Stimulated activated CD8-positive, alpha-beta memory T cell treated with anti-CD3 and anti-CD28 coated beads, Interleukin-7, amount 100 ng/mL, for 4 hours (primary cell): ENCODE measurements at regions not wholly inside any gene's neighbourhood (a gene's known extent, or its start where the extent isn't known, plus 50 kb on each side); places are given as distances from the start of the nearest gene placed in this dataset.

Source experiments
- DNase-seq, 2 donors: peaks; one replicate each; pipeline ENCODE4 v3.0.0-alpha.2; 2020; ENCODE audit warnings: low read depth in 2 of 2

DNA sequence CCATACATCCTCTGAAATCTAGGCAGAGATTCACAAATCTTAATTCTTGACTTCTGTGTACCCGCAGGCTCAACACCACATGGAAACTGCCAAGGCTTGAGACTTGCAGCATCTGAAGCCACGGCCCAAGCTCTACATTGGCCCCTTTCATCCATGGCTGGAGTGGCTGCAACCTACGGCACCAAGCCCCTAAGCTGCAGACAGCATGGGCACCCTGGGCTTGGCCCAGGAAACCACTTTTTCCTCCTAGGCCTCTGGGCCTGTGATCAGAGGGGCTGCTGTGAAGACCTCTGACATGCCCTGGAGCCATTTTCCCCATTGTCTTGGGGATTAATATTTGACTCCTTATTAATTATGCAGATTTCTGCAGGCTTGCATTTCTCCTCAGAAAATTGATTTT, 457.9 kb downstream of the GRIA2 start:
- DNase-seq = no peak

DNA sequence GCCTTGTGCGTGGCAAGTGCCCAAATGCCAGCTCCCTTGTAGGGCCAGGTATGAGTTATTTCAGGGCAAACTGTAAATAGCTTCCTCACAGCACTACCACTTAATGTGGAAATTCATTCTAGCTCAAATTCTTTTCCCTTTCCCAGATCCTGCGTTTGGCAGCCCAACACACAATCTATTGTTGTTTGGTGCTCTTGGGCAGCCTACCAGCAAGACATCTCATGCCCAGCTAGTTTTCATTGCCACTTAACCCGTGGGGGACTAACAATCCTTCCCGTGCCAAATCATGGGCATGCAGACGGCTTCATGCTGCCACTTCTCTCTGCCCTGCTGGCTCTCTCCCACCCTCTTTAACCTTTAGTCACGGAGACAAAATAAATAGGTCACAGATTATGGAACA, 454.2 kb downstream of the GRIA2 start:
- no peak for DNase-seq

DNA sequence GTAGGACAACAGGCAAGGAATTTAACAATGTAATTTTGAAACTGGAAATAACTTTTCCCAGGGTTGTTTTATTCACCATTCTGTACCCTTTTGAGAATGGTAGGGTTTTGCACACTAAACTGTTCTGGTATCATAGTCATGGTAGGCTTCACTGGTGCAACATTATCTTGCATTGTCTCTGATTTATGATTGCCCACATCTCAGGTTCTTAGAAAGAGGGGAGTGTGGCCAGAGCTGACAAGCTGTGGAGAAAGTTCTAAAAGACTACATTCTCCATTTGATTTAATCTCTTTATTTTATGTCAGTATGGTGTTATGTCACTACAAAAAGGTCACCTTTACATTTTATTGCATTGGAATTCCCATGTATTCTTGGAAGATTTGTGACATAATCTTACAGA, 447.3 kb downstream of the GRIA2 start:
- no peak for DNase-seq

DNA sequence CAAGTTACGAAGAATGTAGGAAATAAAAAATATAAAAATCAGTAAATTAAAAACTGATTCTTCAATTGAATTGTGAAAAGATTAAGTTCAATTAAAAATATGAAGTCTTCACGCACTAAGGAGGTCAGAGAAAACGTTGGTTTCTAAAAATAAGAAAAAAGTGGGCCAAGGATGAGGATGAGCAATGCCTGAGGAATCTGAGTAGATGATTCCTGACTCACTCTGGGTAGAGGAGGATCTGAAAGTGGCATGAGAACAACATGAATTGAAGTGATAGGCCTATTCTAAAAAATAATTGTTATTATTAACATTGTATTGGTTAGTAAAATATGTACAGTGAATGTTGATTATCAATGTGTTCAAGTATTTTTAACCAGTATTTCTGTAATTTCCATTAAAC, 444.2 kb downstream of the GRIA2 start:
- no peak for DNase-seq

DNA sequence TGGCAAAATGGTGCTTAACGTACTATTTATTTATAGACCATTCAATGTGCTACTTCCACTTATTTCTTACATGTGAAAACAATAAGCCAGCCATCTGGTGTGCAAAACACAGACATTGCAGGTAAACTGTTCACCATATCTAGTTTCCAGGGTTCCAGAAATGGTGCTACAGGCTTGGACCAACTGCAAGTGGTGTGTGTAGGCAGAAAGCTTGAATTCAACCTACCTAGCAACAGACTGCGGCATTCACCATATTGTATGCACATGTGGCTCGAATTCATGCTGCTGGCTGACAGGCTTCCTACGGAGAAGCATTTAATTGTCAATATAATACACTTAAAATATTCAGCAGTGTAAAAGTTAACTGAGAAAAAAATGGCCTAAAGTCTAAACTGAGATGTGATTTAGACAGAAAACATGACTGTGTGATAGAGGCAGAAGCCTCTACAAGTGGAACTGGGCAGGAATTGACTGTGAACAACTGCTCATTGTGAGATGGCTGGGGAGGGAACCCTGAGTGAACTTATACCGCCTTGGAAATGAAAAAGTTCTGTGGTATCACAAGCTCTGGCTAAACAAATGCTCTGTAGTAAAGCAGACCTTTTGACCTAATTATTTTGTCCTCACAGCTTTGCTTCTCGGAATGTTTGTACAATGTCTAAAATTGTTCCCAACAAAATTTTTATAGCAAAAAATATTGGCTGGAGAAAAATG, 434.7 kb downstream of the GRIA2 start:
- DNase-seq = no peak

DNA sequence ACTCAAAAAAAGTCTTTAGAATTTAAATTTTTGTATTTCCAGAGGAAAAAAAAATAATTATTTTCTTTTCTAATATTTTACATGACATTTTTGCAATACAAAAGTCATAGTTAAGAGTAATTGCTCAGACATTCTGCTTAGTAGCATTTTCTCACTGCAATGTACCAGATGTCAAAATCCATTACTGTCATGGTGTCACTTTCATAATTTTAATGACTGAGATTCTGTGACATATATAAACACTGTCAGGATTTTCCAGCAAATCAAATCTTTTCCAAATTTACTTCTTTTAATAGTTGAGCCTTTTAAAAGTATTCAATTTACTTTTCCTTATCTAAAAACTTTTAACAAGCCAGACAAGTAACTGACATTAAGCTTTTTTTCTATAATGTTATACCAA, 422.7 kb downstream of the GRIA2 start:
- no peak for DNase-seq

DNA sequence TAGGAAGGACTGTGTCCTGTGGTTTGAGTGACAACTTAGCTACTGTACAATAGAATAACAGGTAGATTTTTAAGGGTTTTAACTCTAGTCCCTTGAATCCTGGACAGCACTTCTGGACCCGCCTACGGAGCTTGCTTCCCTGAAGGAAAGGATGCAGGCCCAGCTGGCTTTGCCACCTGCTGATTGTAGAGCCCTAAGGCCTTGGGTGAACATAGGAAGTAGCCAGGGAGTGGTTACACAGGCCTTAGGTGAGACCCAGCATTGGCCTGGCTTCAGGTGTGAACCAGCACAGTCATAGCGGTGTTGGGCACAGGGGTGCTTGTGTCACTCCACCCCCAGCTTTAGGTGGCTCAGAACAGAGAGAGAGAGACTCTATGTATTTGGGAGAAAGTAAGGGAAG, 413.5 kb downstream of the GRIA2 start:
- DNase-seq = no peak

DNA sequence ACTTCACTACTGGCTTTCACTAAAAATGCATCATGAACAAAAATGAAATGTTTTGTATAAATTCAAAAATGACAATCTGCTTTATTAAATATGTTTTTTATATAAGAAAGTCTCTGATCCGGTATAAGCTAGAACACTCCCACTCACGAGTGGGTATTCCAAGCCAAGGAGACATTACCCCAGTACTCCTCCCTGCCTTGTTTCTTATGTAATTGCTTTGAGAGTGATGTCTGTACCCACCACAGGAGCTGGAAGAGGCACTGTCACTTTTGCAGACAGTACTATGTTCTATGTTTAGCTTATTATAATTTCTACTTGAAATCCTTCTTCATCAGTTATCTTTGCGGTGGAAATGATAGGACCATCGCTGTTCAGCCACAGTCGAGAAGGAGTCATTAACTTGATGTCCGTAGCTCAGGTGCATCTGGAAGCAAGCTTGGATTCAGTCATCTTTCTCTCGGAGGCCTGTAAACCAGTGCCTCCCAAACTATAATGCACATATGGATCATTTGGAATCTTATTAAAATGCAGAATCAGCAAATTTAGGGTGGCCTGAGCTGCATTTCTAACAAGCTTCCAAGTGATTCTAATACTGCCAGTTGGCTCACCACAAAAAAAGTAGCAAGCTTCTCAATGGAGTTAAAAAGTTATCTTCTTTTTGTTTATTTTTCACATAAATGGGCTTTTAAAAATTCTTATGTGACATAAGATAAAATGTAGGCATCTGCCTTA, 396.4 kb downstream of the GRIA2 start:
- no peak for DNase-seq

DNA sequence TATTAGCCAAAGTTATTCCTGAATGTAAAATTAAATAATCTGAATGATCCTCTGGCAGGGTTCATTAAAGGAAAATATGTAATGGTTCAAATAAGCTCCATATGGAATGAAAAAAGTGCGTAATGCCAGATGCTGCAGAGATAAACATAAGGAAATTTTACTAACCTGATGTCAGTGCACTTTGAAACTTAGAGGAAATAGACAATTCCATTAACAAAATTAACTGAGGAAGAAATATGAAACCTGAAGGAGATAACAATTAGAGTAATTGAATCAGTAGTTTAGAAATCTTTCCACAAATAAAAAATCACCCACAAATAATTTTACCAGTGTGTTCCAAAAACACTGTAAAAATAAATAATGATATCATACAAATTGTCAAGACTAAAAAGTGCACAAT, 387.5 kb downstream of the GRIA2 start:
- DNase-seq = no peak

DNA sequence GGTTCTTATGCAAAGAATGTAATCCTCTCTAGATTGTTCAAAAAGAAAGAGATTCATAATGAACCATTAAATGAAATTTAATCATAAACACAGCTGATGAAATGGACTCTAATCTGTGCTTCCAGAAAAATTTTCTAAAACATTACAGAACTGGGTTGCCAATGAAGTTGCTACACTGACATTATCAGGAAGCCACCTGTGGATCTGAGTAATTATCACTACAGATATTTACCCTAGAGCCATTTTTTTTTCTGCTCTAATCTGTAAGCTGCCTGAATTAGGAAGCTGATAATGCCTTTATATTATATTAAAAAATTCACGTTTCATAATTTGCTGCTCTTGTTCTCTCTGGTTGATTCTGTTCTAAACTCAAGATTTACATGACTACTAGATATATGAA, 380.1 kb downstream of the GRIA2 start:
- no peak for DNase-seq

DNA sequence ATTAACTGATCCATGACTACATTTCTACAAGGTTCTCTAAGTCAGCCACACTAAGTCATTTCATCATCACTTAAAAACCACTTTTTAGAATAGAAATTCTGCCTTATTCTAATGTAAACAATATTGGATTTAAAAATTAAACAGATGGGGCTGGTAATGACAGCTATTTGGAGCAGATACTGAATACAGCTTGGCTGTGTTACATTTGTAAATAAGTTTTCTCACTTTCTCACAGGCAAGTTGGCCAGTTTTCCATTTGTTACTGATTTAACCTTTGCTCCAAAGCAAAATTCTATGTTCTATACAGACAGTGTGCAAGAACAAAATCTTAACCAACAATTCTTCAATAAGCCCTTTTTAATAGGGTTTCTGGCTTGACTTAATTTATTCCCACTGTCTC, 370.7 kb downstream of the GRIA2 start:
- no peak for DNase-seq

DNA sequence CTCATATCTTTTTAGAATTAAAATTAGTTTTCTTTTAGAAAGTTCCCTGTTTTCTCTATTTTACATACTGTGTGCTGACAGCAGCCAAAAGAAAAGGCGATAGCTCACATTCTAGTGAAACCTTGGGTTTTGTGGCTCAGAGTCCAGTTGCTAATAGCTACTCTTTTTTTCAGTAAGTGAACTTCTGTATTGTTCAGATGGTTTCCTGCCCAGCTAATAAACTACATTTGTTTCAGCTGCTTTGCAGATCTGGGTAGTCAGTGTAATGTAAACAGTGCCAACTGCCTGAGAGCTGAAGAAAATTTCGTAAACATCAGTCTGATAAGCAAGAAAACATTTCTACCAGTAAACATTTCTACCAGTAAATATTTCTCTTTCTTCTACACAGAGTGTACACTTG, 370.2 kb downstream of the GRIA2 start:
- DNase-seq = no peak

DNA sequence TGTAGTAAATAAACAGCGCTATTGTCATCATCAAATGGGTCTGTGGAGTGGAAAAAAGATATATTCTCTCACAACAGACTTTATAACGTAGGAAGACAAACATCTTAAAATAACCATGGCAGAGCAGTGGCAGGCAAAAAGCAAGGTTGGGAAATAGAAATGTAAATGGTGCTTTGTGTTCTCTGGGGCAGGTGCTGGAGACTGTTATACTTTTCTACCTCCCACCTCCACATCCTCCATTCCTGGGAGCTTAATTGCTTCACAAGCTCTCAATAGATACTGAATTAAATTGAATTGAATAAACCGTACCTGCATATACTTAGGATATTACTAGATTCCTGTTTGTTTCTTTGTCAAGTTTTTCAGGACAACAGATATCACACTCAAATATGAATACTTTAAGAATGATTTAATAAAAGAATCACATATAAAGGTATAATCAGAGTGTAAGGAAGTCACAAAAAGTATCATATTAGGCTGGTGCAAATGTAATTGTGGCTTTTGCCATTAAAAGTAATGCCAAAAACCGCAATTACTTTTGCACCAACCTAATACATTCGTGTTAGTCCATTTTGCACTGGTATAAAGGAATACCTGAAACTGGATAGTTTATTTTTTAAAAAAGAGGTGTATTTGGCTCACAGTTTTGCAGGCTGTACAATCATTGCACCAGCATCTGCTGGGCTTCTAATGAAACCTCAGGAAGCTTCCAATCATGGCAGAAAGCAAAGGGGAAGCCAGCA, 367.3 kb downstream of the GRIA2 start:
- DNase-seq = no peak

DNA sequence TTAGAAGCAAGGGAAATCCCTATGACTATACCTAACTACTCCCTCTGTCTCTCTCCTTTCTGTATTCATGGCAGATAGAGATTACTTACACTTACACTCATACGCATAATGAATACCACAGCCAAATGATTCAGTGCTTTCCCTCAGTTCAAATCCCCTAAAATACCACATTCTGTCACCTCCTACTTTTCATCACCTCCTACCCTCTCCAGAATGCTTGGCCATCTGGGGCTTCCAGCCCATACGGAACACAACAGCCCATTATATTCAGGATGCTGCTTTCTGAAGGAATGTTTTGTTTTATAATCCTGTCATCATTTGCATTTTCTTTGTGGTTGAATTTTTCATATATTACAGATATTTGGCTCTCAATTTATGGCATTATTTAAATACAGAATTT, 361.6 kb downstream of the GRIA2 start:
- no peak for DNase-seq

DNA sequence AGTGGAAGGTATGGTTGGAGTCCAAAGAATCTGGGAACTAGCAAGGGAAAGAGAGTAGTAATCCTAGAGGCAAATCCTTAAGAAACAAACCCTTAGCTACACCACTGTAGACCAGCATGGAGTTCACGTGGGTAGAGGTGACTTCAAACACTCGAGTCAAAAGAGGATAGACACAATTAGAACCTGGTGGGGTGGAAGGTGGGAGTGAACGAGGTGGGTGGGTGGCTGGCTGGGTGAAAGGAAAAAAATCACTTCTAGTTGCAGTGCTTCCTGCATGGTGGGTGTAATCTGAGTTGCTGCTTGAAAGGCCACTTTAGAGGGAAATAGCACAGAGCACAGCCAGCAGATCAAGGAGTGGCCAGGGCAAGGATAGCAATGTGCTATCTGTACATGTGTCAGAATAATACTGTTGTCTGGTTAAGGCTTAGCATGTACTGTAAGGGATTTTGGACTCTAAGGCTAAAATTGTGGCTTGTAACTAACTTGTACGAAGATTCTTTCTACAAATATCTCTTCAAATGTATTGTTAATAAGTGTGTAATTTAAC, 356.2 kb downstream of the GRIA2 start:
- DNase-seq = no peak

DNA sequence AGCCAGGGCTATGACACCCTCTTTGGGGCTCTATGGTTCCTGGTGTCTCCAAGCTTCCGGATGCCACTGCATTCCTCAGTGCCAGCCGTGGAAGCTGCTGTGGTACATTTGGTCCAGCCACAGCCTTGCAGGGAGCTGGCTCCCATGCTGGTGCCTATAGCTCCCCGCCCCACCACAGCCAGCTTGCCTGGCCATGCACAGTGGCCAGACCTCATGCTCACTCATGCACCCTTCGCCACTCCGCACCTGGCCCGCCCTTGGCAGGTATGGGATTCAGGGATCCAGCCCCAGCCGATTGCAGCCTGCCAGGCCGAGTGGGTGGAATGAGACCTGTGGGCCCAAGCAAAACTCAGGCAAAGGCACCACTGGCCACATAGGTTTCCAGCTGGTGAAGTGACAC, 354.8 kb downstream of the GRIA2 start:
- no peak for DNase-seq

DNA sequence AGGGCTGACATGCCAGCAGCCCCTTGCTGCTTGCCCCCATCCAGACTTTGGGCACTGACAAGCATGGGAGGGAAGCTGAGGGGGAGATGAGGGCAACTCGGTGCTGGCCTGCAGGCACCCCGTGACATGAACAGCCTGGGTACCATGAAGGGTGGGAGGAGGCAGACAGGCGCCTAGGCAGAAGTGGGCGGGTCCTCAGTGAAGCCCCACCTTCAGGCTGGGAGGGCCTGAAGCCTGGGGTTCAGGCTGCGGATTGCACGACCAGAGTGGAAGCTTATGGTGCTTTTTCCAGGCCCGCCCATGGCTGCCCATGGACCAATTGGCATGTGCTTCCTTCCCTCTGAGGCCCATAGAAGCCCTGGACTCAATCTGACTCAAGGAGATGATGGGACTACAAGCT, 354.1 kb downstream of the GRIA2 start:
- DNase-seq = no peak

DNA sequence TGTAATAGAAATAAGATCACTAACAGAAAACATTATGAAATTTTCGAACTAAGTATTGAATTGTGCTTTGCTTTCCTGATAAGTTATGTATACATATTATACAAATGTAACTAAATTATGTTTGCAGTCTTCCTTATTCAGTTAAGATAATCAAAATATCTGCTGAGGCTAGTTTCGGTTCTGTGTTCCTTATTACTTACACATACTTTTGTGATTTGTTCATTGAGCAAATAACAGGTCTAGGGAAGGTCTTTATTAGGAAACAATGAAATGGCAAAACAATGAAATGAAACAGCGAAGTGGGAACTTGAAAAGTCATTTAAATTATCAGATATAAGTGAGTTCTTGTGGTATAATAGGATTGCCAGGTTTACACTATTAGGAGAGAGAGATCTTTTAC, 352.4 kb downstream of the GRIA2 start:
- DNase-seq = no peak

DNA sequence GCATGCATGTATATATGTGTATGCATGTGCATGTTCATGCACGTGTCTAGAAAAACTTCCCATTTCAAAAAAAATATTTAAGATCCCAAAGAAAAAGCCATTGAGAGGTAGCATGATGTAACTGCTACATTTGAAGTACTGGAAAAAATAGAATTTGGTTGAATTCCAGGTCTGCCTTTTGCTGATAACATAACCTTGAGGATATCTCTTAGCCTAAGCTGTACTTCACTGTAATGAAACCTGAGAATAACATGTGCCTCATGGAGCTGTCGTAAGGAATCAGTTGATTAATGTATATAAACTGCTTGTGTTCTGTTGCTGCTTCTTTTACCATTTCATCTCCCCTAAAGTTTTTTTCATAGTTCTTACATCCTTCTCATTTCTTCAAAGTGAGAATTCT, 351.8 kb downstream of the GRIA2 start:
- no peak for DNase-seq

DNA sequence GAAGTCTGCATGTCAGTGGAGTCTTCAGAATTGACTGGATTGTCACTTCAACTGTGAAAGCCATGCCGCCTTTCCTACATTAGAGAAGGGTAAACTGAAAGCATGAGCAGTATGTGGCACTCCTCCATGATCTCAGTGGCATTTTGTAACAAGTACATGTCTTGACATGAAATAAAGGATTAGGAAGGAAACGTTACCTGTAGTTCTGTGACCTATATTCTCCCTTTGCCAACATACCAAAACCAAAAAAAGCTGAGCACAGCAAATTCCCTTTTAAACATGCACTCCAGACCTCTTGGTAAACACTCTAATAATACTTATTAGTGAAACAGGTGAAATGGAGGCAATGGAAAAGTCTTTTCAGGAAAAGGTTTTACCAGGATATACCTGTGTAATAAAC, 344.2 kb downstream of the GRIA2 start:
- no peak for DNase-seq

DNA sequence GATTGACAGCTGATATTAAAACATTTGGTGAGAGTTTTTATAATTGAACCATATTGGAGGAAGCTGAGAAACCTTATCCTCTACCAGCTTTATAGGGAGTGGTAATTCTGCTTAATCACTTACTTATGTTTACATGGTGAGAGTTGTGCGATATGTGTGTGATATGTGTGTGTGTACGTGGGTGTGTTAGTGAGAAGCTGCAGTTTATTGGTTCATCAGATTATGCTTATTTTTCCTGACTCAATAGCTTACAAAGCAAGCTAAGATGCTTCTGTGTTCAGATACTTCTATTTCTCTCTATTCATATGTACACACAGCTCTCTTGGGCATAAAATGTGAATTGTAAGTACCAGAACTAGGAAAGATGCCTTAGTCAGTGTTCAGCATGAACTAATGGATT, 343.7 kb downstream of the GRIA2 start:
- no peak for DNase-seq

DNA sequence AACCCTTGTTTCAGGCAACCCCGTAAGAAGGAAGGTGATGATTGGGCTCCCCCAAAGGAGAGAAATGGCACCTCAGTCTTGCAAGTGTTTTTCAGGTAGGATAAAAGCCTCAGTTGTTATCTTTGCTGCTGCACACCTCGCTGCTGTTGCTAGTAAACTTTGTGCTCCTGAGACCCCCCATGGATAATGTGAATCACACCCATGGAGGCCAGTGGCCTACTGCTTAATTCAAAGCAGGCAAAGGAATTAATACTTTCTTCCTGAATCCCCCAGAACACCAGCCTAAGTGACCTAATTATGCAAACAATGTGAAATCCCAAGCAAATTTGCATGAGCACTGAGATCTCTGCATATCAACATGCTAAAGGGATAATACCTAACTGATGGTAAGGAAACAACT, 337.5 kb downstream of the GRIA2 start:
- no peak for DNase-seq

DNA sequence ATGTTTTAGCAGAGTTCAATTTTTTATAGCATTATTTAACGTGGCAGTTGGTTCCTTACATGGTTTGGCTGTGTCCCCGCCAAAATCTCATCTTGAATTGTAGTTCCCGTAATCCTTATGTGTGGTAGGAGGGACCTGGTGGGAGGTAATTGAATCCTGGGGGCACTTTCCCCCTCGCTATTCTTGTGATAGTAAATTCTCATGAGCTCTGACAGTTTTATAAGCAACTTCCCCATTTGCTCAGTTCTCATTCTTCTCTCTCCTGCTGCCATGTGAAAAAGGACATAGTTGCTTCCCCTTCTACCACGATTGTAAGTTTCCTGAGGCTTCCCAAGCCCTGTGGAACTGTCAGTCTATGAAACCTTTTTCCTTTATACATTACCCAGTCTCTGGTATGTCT, 329.5 kb downstream of the GRIA2 start:
- no peak for DNase-seq
